Naive B cell (primary cell): ENCODE measurements at regions not wholly inside any gene's neighbourhood (a gene's known extent, or its start where the extent isn't known, plus 50 kb on each side); places are given as distances from the start of the nearest gene placed in this dataset.
"Not testable (repeated sequence)": the region's sequence is repeated elsewhere in the genome, so short reads cannot be mapped to it uniquely, and the experiment has no call there.

Experiments
- ATAC-seq, 2 donors: fragments of 150-1000 bp; cut with Tn5 transposase; 2 replicates each; pipeline ENCODE4 v1.10.0; 2021; ENCODE audit warnings: low read depth in 2 of 2, mild to moderate bottlenecking in 2 of 2, moderate library complexity in 2 of 2
- DNase-seq: peaks from one replicate; pipeline ENCODE4 v3.0.0; 2022
- H3K27ac Mint-ChIP-seq, 6 donors: one replicate each; pipeline ENCODE4 v1.8.0; 2020 to 2022; ENCODE audit warnings: mild to moderate bottlenecking in 6 of 6, mixed read lengths in 6 of 6, moderate library complexity in 5 of 6, inconsistent platforms in 2 of 6
- H3K27me3 Mint-ChIP-seq, 3 donors: one replicate each; pipeline ENCODE4 v1.8.0; 2021 to 2022; ENCODE audit warnings: mixed read lengths in 3 of 3, mild to moderate bottlenecking in 1 of 3
- H3K36me3 Mint-ChIP-seq, 2 donors: one replicate each; pipeline ENCODE4 v1.8.0; 2020 to 2022; ENCODE audit warnings: mixed read lengths in 2 of 2, inconsistent platforms in 1 of 2, mild to moderate bottlenecking in 1 of 2
- H3K4me1 Mint-ChIP-seq, 3 donors: one replicate each; pipeline ENCODE4 v1.8.0; 2020 to 2022; ENCODE audit warnings: mixed read lengths in 3 of 3, inconsistent platforms in 1 of 3, mild to moderate bottlenecking in 1 of 3, moderate library complexity in 1 of 3
- H3K4me3 Mint-ChIP-seq, 8 donors: one replicate each; pipeline ENCODE4 v1.8.0; 2020 to 2022; ENCODE audit warnings: mild to moderate bottlenecking in 8 of 8, mixed read lengths in 8 of 8, moderate library complexity in 8 of 8, inconsistent platforms in 2 of 8
- H3K9me3 Mint-ChIP-seq, 7 donors: one replicate each; pipeline ENCODE4 v1.8.0; 2020 to 2022; ENCODE audit warnings: mixed read lengths in 7 of 7, mild to moderate bottlenecking in 5 of 7, inconsistent platforms in 2 of 7, moderate library complexity in 1 of 7

DNA sequence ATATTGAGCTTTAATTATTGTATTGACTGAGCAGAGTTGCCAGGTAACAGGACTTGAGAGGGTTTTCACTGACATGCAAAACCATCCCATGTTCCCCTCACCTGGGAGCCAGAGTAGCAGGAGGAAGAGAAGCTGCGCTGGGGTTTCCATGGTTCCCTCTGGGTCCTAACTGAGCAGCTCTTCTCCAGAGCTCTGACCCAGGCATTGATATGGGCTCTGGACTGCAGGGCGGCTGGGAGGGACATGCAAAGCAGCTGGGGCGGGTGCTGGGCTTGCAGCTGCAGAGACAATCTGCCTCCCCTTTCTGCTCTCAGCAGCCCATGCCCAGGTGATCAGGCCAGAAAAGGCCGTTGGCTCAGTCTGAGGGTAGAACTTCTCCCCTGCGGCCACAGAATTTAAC is 451.5 kb downstream of the RPIA start:
- not testable (repeated sequence) for H3K9me3 Mint-ChIP-seq, H3K4me1 Mint-ChIP-seq, H3K27me3 Mint-ChIP-seq, H3K36me3 Mint-ChIP-seq
- ATAC-seq (peak; percentile 74 to 85), DNase-seq (peak; percentile 14)
- H3K4me3 Mint-ChIP-seq: peak overlapping the region; percentile 58 to 86 (median 72)
- H3K27ac Mint-ChIP-seq: peak overlapping the region in 4 of 6 donors; percentile 47 to 78 (median 58)

DNA sequence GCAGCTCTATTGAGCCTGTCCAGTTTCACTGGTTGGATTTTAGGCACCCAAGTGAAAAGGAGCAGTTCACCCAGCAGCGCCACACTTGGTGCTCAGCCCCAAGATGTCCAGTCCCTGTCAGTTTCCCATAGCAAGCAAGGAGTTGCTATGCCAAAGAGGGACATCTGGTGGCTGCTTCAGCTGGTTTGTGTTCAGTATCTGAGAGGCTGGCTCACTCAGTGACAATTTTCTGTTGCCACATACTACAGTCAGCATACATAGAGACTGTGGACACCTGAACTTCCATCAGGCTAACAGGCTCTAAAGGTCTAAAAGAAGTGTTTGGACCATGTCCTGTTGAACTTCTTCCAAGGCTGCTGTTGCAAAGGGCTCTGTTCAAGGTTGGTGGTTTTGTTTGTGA is 453.9 kb downstream of the RPIA start:
- Mint-ChIP-seq H3K4me1 (peaks cover 0 to 13% (median 5%) of the 10 kb centered on the region in 3 donors), H3K4me3 (peak overlapping the region in 1 of 8 donors; percentile 9)
- ATAC-seq, H3K9me3 Mint-ChIP-seq, H3K36me3 Mint-ChIP-seq, H3K27ac Mint-ChIP-seq, H3K27me3 Mint-ChIP-seq, DNase-seq: not testable (repeated sequence)

DNA sequence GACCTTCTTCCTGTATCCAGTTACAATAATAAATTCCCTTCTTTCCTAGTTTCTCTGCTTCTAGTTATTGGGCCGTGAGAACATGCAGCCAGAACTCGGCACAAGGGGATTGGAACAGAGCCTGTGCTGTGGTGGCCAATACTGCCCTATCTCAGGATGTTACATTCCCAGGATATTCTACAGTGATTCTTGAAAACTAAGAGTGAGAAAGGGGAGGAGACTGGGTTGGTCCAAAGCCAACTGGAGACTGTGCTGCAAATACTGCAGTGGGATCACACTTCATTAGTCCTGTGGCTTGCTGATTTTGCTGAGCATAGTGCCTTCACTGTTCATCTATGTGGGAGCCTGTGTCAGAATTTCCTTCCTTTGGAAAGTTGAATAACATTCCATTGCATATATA is 456.8 kb downstream of the RPIA start:
- not testable (repeated sequence) for H3K27ac Mint-ChIP-seq, H3K36me3 Mint-ChIP-seq, ATAC-seq, H3K9me3 Mint-ChIP-seq, H3K27me3 Mint-ChIP-seq, DNase-seq
- Mint-ChIP-seq H3K4me1 (peaks cover 13 to 24% (median 13%) of the 10 kb centered on the region in 3 donors), H3K4me3 (peak overlapping the region in 1 of 8 donors; percentile 70)

DNA sequence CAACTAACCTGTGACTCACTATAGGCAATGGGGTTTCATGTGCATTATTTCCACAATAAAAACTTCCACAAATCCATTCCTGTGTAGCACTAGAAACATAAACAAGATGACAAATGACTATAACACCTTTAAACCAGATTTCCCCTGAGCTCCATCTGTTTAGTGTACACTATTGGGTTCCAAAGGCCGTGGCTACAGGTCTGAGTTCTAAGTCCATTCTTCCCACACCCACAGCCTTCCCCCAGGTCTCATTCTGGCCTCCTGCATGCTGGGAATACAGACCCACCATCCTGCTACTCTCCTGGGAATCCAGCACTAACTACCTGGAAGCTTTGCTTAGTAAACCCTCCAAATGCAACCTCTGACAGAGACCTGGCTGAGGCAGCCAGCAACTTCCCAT is 460.2 kb downstream of the RPIA start:
- Mint-ChIP-seq H3K27ac (peak overlapping the region in 3 of 6 donors; percentile 88 to 96 (median 90)), H3K4me1 (peaks cover 9 to 23% (median 15%) of the 10 kb centered on the region in 3 donors)
- not testable (repeated sequence) for DNase-seq, H3K9me3 Mint-ChIP-seq, H3K36me3 Mint-ChIP-seq, H3K27me3 Mint-ChIP-seq, H3K4me3 Mint-ChIP-seq, ATAC-seq

DNA sequence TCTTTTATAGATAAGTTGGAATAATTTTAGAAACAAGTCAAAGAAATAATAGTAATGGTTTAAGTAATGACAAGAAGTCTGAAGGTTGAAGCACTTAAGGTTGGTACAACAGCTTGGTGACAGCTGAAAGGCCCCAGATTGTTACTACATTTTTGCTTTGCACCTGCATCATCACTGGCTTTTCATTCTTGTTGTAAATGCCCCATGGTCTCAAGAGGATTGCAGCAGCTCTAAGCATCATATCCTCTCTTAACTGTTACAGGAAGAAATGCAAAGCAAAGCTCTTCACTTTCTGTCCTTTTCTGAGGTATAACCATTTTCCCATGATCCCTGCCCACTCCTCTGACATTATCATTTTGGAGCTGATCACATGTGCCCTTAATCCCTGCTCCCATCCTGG is 461.0 kb downstream of the RPIA start:
- peak overlapping the region; percentile 78 to 98 (median 89) for H3K27ac Mint-ChIP-seq
- H3K9me3 Mint-ChIP-seq, H3K27me3 Mint-ChIP-seq, H3K36me3 Mint-ChIP-seq: not testable (repeated sequence)
- peak; percentile 83 to 84 for ATAC-seq
- H3K4me1 Mint-ChIP-seq: peaks cover 9 to 23% (median 15%) of the 10 kb centered on the region in 3 donors
- H3K4me3 Mint-ChIP-seq: peak overlapping the region in 6 of 8 donors; percentile 16 to 82 (median 66)
- peak; percentile 37 for DNase-seq

DNA sequence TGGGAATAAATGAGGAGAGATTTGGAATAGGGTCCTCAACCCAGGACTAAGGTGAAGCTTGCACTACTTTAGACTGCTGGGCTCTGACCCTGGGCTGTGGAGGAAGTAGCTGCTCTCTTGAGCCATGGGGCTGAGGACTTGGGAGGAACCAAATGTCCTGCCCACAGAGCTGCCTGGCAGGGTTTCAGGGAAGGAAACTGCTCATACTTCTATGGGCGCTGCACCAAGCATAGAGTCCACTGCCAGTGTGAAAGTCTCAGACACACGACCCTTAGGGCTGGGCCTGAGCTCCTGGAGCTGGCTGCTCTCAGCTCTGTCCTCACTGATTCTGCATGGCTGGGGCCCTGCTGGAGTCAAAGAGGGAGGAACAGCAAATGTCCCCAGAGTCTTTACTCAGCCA is 461.7 kb downstream of the RPIA start:
- Mint-ChIP-seq H3K27ac (peak overlapping the region; percentile 78 to 98 (median 89)), H3K4me3 (peak overlapping the region in 5 of 8 donors; percentile 38 to 82 (median 59)), H3K4me1 (peaks cover 9 to 23% (median 15%) of the 10 kb centered on the region in 3 donors)
- not testable (repeated sequence) for H3K27me3 Mint-ChIP-seq, H3K36me3 Mint-ChIP-seq, DNase-seq, H3K9me3 Mint-ChIP-seq
- peak; percentile 11 to 14 for ATAC-seq

DNA sequence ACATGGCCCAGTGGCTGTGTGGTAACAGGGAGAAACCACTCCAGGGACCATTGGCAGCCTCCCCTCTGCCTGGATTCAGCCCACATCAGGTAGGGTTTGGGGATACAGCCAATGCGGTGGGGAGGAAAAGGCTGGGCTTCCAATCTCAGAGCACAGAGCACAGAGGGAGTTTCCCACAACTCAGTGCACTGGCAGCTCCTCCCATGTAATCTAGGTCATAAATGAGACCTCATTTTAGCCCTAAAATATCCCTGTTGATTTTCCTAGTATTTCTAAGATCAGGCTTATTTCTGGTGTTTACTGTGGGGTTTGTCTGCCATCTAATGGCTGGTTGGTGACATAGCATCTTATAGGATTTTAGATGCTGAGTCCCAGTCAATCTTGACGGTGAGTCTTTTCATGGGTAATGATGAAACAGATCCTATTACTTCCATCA is 462.8 kb downstream of the RPIA start:
- peak; percentile 49 to 54 for ATAC-seq
- H3K27ac Mint-ChIP-seq: peak overlapping the region in 1 of 6 donors; percentile 54
- H3K9me3 Mint-ChIP-seq, DNase-seq, H3K36me3 Mint-ChIP-seq, H3K4me3 Mint-ChIP-seq, H3K27me3 Mint-ChIP-seq: not testable (repeated sequence)
- H3K4me1 Mint-ChIP-seq: peaks cover 9 to 19% (median 15%) of the 10 kb centered on the region in 3 donors

DNA sequence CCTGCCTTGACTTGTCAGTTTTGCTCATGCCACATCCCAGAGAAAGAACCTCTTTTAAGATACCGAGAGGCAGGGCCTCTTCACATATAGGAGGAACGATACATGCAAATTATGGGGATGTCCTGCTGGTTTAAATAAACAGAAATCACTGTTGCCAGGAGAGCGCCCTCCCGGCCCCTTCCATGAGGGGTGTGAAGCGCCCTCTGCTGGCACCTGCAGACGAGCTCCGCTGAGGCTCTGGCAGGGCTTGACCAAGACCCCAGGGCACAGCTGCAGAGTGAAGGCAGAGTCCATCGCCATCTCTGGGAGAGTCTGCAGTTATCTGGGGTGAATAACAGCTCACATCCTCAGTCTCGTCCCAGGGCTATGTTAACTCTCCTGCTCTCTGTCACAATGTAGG is 468.8 kb downstream of the RPIA start:
- not testable (repeated sequence) for H3K4me3 Mint-ChIP-seq, H3K36me3 Mint-ChIP-seq, H3K4me1 Mint-ChIP-seq, DNase-seq, H3K27me3 Mint-ChIP-seq, H3K9me3 Mint-ChIP-seq
- peak overlapping the region in 2 of 6 donors; percentile 30 to 77 for H3K27ac Mint-ChIP-seq
- peak; percentile 77 to 82 for ATAC-seq

DNA sequence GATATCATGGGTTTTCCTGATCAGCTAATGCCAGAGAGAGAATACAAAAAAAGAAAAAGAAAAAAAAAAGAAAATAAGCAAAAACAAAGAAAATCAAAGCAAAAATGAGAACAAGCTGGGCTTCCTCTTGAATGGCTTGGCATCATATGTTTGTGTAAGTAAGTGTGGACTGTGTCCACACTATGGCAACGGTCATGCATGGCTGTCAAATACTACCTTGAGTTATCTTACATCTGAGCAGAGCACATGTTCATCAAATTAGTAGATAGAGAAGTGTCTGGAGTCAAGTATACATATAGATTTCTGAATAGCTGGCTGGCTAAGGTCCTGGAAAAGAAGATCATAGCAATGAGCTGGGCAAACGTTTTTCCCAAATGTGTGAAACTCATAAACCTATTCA is 470.2 kb downstream of the RPIA start:
- not testable (repeated sequence) for H3K4me1 Mint-ChIP-seq, H3K4me3 Mint-ChIP-seq, H3K27me3 Mint-ChIP-seq, H3K36me3 Mint-ChIP-seq, H3K9me3 Mint-ChIP-seq, H3K27ac Mint-ChIP-seq, DNase-seq
- ATAC-seq: peak; percentile 61 to 63

DNA sequence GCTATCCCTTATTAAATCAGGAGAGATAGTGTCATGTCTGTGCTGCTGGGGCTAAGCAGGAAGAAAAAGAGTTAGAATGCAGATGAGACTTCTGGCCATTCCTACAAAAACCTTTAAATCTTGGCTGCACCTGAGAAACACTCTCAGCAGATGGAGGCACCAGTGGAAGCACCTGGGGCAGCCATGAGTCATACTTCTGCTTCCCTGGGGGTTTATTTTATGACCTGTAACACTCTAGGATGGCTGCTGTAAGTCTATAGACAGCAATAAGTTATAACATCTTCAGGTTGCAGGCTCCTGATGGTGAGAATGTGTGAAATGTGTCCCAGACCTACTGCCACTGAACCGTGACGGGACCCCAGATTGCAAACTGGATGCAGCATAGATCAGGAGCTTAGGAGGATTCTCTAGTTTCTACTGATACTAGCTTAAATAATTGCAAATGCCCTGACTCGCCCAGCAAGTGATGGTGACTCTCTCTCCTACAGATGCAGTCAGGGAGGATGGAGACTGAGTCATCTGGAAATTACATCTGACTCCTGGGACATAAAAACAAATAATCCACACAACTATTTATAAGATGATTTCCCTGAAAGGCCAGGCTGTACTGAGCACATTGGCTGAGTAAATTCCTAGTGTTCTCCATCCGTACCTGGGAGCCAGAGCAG is 479.2 kb downstream of the RPIA start:
- not testable (repeated sequence) for H3K36me3 Mint-ChIP-seq, H3K27ac Mint-ChIP-seq, DNase-seq, H3K9me3 Mint-ChIP-seq, H3K4me1 Mint-ChIP-seq, H3K27me3 Mint-ChIP-seq, H3K4me3 Mint-ChIP-seq
- peak; percentile 35 to 38 for ATAC-seq

DNA sequence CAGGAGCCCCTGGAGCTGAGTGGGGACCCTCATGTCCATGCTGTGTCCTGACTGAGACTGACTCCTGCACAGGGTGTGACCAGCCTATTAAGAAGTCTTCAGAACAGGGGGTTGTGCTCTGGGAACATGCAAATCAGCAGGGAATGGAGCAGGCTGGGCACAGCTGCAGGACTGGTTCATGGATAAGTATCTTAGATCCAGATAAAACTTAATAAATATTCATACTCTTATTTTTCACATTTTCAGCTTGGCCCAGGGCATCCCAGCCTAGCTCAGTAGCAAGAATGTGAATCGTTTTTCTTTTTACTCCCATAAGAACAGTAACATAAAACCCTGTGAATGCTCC is 479.7 kb downstream of the RPIA start:
- H3K27me3 Mint-ChIP-seq, DNase-seq, H3K4me3 Mint-ChIP-seq, ATAC-seq, H3K9me3 Mint-ChIP-seq, H3K27ac Mint-ChIP-seq, H3K36me3 Mint-ChIP-seq, H3K4me1 Mint-ChIP-seq: not testable (repeated sequence)

DNA sequence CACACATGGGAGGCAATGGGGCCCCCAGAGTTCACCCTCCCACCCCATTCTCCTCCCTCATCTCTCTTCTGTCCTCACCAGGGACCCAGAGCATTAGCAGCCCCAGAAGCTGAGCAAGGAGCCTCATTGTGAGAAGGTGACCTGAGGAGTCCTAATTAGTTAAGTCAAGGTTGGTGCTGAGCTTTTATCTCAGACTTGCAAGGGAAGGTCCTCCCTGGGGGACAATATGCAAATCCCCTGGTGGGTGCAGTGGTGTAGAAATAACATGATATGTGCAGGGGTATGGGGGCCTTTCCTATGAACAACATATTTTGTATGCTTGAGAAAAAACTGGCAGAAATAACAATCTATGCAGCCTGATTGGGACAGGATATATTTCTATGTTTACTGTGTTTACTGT is 485.5 kb downstream of the RPIA start:
- Mint-ChIP-seq H3K4me1 (peaks cover 3 to 17% (median 5%) of the 10 kb centered on the region in 3 donors), H3K27ac (peak overlapping the region in 1 of 6 donors; percentile 69), H3K4me3 (peak overlapping the region in 5 of 8 donors; percentile 27 to 84 (median 60))
- peak; percentile 95 for ATAC-seq
- not testable (repeated sequence) for H3K36me3 Mint-ChIP-seq, H3K9me3 Mint-ChIP-seq, H3K27me3 Mint-ChIP-seq
- DNase-seq: peak; percentile 55

DNA sequence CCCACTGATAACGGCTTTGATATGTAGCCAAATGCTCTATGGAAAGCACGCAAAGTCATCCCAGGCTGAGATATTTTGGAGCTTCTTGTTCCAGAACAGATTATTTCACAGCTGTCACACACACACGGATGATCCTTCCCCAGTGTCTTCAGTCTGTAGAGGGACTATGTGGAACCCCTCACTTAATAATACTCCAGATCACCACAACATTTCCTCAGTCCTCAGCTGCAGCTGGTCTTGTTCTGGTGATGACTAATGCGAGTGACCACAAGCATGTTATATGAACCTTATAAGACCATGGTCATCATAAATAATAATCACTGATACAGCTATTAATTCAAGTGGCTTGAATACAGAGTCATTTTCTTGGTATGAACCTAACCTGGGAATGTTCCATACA is 490.7 kb downstream of the RPIA start:
- H3K4me1 Mint-ChIP-seq: peaks cover 3 to 30% (median 5%) of the 10 kb centered on the region in 3 donors
- H3K27me3 Mint-ChIP-seq, H3K4me3 Mint-ChIP-seq, H3K36me3 Mint-ChIP-seq, DNase-seq, H3K27ac Mint-ChIP-seq, ATAC-seq, H3K9me3 Mint-ChIP-seq: not testable (repeated sequence)

DNA sequence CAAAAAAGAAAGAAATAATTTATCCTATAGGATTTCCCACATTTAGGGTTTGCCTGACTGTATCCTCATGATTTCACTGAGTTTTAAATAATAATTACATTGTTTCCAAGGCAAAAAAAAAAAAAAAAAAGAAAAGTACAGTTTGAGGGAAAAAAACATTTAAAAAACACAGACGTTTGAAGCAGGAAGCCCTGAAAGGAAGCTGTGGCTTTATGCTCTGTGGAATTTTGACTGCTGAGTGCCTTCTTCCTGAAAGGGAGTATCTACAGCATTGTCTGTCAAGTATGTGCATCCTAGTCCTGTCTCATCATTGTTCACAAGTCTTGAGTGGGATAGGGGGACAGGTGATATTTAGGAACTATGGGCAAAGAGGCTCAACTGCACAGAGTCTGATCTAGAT is 493.3 kb downstream of the RPIA start:
- H3K9me3 Mint-ChIP-seq, H3K36me3 Mint-ChIP-seq, H3K27me3 Mint-ChIP-seq: not testable (repeated sequence)
- DNase-seq (peak; percentile 20), ATAC-seq (peak; percentile 87 to 93)
- peak overlapping the region in 2 of 6 donors; percentile 3 to 64 for H3K27ac Mint-ChIP-seq
- H3K4me3 Mint-ChIP-seq: peak overlapping the region in 3 of 8 donors; percentile 19 to 59 (median 30)
- peaks cover 0 to 29% (median 3%) of the 10 kb centered on the region in 3 donors for H3K4me1 Mint-ChIP-seq
